DMS 273 (cell line): ENCODE measurements at regions not wholly inside any gene's neighbourhood (a gene's known extent, or its start where the extent isn't known, plus 50 kb on each side); places are given as distances from the start of the nearest gene placed in this dataset.

Experiments used
- DNase-seq: peaks from one replicate; lab custom pipeline; 2025; ENCODE audit not compliant: unreplicated experiment; lab: John Stamatoyannopoulos, UW

DNA sequence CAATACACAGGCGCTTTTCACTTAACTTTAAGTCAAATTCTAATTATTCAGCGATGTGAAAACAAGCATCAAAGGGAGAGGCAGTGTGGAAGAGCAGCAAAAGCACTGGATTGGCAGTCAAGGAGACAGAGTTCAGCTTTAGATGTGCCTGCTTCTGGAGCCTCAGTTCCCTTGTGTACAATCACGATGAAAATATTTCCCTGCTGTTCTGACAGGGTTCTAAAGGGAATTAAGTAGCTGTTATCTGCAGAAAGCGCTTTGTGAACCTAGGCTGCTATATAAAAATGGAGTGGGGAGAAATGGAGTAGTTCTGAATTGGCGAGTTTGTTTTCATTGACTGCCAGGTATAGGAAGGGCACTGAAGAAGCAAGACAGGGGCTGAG, 237.8 kb upstream of the SP8 start:
- DNase-seq: no peak

- no peak for DNase-seq
These were observed 241.5 kb upstream of the SP8 start for GRCh38 chr7:21028186-21028585.

- DNase-seq: no peak
These were observed 241.9 kb upstream of the SP8 start for GRCh38 chr7:21028599-21028998.

GRCh38 chr7:21029006-21029405, 242.3 kb upstream of the SP8 start:
- DNase-seq: no peak

- no peak for DNase-seq
These were observed 243.7 kb upstream of the SP8 start for GRCh38 chr7:21030237-21030871.

GRCh38 chr7:21041252-21041651, 254.6 kb upstream of the SP8 start:
- DNase-seq: no peak

- no peak for DNase-seq
These were observed 255.0 kb upstream of the SP8 start for GRCh38 chr7:21041666-21042065.

GRCh38 chr7:21044384-21044783, 257.7 kb upstream of the SP8 start:
- no peak for DNase-seq

- no peak for DNase-seq
These were observed 258.4 kb upstream of the SP8 start for GRCh38 chr7:21044913-21045568.

GRCh38 chr7:21051865-21052264, 265.2 kb upstream of the SP8 start:
- no peak for DNase-seq

DNA sequence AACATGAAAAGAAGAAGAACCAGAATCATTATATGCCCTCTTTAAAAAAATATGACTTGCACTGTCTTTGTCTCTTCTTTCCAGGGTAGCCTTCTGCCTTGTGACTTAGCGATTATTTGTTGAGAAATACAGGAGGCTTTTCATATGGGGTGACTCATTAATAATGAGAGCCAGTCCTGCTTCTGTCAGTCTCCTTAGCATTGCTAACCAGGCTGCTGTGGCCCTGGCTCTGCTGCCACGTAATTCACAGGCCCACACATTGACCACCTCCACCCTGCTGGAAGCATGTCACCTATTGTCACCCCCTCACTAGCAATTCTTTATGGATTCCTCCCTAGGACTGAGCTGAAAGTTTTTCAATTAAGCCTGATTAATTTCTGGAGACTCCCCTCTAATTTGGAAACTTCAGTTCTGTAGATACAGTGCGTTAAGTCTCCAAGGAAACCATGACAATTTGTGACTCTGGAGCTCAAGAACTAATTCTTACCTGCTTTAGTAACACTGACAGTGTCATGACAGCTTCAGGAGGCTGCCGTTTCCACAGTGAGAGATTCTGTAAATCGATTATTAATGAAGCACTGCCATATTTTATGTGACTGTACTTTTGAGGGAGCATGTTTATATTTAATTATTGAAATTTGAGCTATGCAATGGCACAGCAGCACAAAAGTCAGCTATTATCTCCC, 267.9 kb upstream of the SP8 start:
- DNase-seq: no peak

- no peak for DNase-seq
These were observed 272.4 kb upstream of the SP8 start for GRCh38 chr7:21059069-21059468.

DNA sequence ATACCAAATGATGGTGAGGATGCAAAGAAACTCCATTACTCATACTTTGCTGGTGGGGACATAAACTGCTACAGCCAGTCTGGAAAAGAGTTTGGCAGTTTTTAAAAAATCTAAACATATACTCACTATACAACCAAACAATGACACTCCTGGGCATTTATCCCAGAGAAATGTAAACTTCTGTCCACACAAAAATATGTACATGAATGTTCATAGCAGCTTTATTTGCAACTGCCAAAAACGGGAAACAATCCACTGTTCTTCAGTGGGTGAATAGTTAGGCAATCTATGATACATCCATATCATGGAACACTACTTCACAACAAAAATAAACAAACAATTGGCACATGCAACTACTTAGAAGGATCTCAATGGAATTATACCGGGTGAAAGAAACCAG, 276.4 kb upstream of the SP8 start:
- no peak for DNase-seq

GRCh38 chr7:21064698-21065648, 278.3 kb upstream of the SP8 start:
- no peak for DNase-seq

DNA sequence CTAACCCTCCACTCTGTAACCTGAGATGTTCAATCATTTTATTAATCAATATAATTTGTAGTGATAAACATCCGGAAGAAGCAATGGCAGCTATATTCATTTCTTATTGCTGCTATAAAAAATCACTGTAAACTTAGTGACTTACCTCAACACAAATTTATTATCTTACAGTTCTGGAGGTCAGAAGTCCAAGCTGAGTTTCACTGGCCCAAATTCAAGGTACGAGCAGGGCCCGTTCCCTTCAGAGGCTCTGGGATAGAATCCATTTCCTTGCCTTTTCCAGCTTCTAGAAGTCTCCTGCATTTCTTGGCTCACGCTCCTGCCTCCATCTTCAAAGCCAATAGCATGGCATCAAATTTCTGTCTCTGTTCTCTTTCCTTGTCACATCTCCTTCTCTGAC, 279.5 kb upstream of the SP8 start:
- no peak for DNase-seq

DNA sequence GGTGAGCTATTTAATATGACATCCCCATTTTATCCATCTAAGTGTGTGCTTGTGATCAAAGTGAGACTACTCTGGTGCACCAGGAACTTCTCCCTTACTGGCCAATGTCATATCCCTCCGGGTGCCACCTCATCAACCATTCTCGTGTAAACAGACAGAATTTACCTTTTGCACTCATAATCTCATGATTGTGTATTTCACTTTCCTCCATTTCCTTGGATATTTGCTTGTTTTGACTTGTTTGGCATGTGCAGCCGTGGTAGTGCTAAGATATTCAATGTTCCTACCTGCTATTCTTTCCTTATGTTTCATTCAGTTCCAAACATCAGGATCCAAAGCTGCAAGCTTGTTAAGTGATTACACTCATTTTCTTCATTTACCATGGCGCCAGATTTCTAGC, 280.5 kb upstream of the SP8 start:
- no peak for DNase-seq

DNA sequence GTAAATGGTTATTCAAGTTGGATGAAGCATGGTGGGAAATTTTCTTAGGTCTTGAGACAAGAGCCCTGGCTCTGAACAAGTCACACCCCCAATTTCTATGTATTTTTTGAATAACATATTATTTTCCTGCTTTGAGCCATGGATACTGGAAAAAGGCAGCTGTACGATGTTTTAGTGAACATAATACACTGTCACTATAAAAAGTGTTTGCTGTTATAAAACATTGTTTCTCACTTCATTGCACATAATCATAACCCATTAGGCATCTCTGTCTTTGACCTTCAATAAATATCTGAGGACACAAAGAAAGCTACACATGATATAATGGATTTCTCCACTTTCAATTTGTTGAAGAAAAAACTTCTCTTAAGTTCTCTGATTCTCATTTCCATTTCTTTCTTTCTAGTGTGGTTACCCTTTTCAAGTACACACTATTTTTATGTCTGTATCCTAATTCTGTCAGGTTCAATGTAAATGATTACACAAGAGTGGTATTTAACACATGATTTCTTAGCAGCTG, 283.9 kb upstream of the SP8 start:
- no peak for DNase-seq

DNA sequence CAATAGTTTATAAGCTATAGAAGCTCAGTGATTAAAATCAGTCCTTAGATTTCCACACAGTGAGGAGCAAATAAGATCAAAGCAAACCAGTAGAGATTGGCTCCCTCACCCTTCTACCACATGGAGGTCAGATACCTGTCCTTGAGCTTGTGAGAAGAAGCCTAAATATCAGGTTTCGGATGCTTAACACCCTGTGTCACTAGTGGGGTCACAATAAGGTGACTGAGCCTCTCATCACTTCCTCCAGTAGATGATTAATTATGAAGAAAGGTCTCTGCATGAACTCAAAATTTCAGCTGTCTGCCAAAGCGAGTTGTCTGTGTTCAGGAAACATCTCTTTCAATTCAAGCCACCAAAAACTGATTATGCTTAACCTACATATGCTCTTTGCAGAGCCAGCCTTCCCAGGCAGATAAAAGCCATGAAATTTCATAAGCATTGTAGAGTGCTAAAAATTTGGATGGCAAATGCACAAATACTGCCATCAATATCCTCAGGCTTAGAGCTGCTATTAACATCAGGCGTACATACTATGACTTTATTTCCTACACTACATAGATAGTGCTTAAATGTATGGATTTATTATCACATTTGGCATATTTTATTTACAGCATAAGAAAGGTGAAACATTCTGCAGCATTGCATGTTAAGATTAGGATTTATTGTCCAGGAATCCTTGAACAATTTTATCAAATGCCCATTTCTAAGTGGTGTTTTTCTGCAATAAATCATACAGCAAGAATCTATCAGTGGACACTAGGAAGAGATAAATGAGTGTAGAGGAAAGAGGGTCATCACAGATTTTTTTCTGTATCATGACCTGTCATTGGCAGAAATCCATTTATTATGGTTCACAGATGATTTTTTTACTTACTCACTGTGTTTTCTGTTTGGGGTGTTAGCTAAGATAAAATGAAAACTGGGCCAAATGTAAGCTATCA, 285.1 kb upstream of the SP8 start:
- DNase-seq: no peak

DNA sequence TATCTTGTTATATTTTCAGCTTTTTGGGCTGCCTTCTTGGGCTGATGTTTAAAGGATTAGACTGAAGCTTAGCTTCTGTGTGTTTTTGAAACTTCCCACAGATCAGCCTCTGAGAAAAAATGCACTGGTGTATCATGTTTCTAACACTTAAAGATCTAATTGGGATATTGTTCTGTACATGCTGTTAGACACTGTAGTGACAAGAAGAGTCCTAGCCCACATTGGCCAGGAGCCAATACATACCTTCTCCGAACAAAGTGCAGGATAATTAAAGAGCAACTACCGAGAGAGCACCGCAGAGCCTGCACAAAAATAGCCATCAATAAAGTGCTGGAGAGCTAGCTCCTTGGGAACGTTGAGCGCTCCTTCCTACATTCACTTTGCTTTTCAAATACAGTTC, 289.4 kb upstream of the SP8 start:
- no peak for DNase-seq

DNA sequence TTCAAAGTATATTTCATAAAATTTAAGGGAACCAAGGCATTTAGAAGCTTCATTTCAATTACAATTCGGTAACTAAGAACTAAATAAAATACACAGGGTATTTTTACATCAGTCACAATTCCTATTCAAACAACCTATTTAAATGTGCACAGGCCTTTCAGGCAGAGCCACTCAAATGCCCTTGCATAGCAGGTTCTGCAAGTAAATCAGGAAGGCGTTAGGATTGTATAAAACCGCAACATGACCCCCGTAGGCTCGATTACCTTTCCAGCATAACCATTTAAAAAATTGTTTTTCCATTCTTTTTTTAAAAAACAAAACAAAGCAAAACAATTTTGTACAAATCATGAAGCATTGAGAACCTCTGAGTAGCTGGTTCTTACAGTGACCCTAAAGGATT, 289.9 kb upstream of the SP8 start:
- DNase-seq: no peak
